Osteocyte (in vitro differentiated cells): ENCODE measurements at regions not wholly inside any gene's neighbourhood (a gene's known extent, or its start where the extent isn't known, plus 50 kb on each side); places are given as distances from the start of the nearest gene placed in this dataset.

Experiments used
- DNase-seq: peaks from one replicate; pipeline ENCODE4 v3.0.0; 2021; ENCODE audit warnings: mixed read lengths; ENCODE audit not compliant: unreplicated experiment; ENCODE audit errors: extremely low spot score
- H3K27ac Mint-ChIP-seq: one replicate; pipeline ENCODE4 v1.8.0; 2021; ENCODE audit warnings: mild to moderate bottlenecking, mixed read lengths; ENCODE audit not compliant: unreplicated experiment
- H3K27me3 Mint-ChIP-seq: one replicate; pipeline ENCODE4 v1.8.0; 2021; ENCODE audit warnings: mixed read lengths; ENCODE audit not compliant: unreplicated experiment
- H3K36me3 Mint-ChIP-seq: one replicate; pipeline ENCODE4 v1.8.0; 2021; ENCODE audit warnings: mixed read lengths; ENCODE audit not compliant: unreplicated experiment
- H3K4me1 Mint-ChIP-seq: one replicate; pipeline ENCODE4 v1.8.0; 2021; ENCODE audit warnings: mixed read lengths; ENCODE audit not compliant: unreplicated experiment
- H3K4me3 Mint-ChIP-seq: one replicate; pipeline ENCODE4 v1.8.0; 2021; ENCODE audit warnings: mild to moderate bottlenecking, moderate library complexity, mixed read lengths; ENCODE audit not compliant: unreplicated experiment
- H3K9me3 Mint-ChIP-seq: one replicate; pipeline ENCODE4 v1.8.0; 2021; ENCODE audit warnings: mixed read lengths; ENCODE audit not compliant: unreplicated experiment
- TF ChIP-seq, protein P1 (sequence below): fragments of 200-600 bp; sonication (generic); IDR thresholded peaks from 2 replicates; pipeline ENCODE4 v1.5.0; 2021; ENCODE audit warnings: antibody characterized with exemption, mild to moderate bottlenecking, moderate library complexity

DNA sequence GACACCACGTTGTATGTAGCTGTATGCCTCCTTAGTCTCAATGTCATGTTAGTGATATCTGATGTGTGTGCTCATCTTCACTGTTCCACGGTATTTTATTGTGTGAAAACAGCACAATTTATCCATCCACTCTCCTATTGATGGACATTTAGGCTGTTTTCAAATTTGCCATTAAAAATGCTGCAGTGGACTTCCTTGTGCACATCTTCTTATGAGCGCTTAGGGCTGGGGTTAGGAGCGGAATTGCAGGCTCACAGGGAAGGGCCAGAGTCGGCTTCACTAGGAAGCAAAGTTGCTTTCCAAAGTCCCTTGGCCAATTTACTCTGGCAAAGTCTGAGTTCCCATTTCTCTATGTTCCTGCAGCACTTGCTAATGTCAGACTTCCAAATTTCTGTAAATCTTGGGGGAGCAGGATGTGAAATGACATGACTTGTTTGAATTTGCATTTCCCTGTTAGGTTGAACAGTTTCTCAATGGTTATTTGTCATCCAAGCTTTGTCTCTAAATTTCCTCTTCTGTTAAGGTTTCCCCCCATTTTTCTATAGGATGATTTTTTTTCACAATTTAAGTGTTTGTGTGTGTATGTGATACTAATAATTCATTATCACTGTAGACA is 75.4 kb downstream of the MYEOV start:
- no peak for DNase-seq
- no peak overlapping the region for H3K4me3 Mint-ChIP-seq

DNA sequence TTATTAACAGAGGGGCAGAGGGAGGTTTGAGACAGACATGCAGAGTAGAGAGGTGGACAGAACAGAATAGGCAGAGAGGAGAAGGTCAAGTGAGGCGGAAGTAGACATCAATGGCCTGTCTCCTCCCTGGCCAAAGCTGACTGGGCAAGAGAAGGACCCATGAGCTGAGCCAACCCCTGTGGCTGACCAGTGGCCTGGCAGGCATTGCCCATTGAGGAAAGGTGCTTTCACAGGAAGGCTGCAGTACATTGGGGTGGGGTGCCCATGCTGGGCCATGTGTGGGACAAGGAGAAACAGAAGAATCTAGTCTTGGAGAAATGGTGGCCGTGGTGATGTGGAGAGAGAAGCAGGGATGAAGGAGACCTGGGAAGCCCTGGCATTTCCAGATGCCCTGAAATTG is 76.0 kb downstream of the MYEOV start:
- no peak for DNase-seq
- H3K27me3 Mint-ChIP-seq: no peaks in the 10 kb centered on the region

More for the DNA sequence above, 75.4 kb downstream of the MYEOV start:
- Mint-ChIP-seq H3K36me3 (peaks cover 6% of the 10 kb centered on the region), H3K9me3 (peaks cover 6% of the 10 kb centered on the region), H3K4me1 (peaks cover 16% of the 10 kb centered on the region), H3K27ac (no peak overlapping the region), H3K27me3 (no peaks in the 10 kb centered on the region)
- TF ChIP-seq, protein P1, sequence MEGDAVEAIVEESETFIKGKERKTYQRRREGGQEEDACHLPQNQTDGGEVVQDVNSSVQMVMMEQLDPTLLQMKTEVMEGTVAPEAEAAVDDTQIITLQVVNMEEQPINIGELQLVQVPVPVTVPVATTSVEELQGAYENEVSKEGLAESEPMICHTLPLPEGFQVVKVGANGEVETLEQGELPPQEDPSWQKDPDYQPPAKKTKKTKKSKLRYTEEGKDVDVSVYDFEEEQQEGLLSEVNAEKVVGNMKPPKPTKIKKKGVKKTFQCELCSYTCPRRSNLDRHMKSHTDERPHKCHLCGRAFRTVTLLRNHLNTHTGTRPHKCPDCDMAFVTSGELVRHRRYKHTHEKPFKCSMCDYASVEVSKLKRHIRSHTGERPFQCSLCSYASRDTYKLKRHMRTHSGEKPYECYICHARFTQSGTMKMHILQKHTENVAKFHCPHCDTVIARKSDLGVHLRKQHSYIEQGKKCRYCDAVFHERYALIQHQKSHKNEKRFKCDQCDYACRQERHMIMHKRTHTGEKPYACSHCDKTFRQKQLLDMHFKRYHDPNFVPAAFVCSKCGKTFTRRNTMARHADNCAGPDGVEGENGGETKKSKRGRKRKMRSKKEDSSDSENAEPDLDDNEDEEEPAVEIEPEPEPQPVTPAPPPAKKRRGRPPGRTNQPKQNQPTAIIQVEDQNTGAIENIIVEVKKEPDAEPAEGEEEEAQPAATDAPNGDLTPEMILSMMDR: no peak

DNA sequence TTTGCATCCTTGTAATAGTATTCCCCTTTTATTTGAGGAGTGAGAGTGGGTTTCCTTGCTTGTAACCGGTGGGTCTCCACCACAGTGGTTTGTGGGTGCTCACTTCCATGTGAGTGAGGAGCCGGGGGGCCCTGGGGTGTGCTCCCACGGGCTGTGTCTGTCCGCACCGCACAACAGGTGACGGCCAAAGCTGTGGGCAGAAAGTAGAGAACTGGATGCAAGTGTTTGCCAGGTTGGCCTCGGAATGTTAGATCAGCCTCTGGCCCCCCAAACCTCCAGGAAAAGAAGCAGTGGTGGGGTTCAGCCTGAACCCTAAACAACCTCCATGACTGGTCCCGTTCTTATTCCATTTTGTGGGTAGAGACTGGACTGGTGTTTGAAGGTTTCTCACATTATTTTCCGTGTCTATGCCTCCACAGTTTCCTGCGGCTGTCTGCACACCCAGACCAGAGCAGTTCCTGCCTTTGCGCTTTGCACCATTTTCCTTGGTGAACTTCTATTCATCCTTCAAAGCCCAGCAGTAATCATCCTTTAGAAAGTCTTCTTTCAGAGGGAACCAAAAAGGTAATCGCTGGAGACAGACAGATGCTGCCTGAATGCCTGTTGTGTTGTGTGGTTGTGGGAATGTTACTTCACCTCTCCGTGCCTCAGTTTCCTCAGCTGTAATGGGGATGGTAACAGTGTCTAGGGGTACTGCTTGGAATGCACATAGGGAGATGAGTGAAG is 77.2 kb downstream of the MYEOV start:
- no peaks in the 10 kb centered on the region for H3K27me3 Mint-ChIP-seq
- H3K4me3 Mint-ChIP-seq: no peak overlapping the region
- peak; percentile 68 for DNase-seq
- H3K36me3 Mint-ChIP-seq: peaks cover 6% of the 10 kb centered on the region
- H3K9me3 Mint-ChIP-seq: peaks cover 6% of the 10 kb centered on the region
- no peak overlapping the region for H3K27ac Mint-ChIP-seq
- TF ChIP-seq, protein P1: no peak
- H3K4me1 Mint-ChIP-seq: peaks cover 8% of the 10 kb centered on the region

More for the DNA sequence above, 76.0 kb downstream of the MYEOV start:
- peaks cover 11% of the 10 kb centered on the region for H3K4me1 Mint-ChIP-seq
- TF ChIP-seq, protein P1: no peak
- H3K4me3 Mint-ChIP-seq: no peak overlapping the region
- H3K27ac Mint-ChIP-seq: no peak overlapping the region
- H3K9me3 Mint-ChIP-seq: peaks cover 6% of the 10 kb centered on the region
- H3K36me3 Mint-ChIP-seq: peaks cover 6% of the 10 kb centered on the region

DNA sequence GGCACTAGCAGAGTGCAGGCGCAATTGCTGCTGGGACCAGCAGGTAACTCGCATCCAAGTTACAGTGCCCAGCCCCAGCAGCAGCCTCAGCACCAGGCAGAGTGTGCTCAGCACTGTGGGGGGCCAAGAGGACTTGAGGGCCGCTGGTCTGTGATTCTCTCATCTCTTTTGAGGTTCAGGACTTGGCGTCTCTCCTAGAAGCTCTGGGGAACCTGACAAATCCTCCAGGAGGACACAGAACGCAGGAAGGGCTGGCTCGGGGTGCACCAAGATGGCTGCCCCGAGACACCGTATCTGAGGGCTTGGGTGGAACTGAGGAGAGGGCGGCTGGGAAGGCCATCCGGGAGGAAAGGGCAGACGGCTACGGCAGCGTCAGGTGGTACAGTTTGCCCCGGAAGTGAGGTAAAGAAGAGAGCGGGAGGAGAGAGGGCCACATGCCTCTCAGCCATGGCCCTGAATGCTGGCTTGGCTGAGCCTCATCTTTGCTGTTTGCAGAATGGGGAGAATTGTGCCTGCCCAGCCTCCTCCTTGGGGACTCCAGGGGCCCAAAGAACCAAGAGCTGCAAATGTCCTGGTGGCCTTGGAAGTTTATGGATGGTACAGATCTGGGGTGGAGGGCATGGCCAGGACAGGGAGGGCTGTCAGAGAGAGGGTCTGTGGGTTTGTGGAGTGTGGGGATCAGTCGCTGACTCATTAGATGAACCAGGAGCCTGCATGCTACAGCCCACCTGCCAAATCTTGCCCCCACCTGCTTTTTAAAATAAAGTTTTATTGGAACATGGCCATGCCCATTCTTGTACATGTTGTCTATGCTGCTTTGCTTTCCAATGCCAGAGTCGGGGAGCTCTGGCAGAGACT is 78.0 kb downstream of the MYEOV start:
- H3K4me1 Mint-ChIP-seq: peaks cover 8% of the 10 kb centered on the region
- TF ChIP-seq, protein P1: no peak
- peaks cover 6% of the 10 kb centered on the region for H3K9me3 Mint-ChIP-seq
- no peak overlapping the region for H3K4me3 Mint-ChIP-seq
- no peak overlapping the region for H3K27ac Mint-ChIP-seq
- peaks cover 6% of the 10 kb centered on the region for H3K36me3 Mint-ChIP-seq
- H3K27me3 Mint-ChIP-seq: no peaks in the 10 kb centered on the region
- peak; percentile 71 for DNase-seq
